Activated T-cell treated with anti-CD3 and anti-CD28 coated beads for 24 hours (primary cell): ENCODE measurements at regions not wholly inside any gene's neighbourhood (a gene's known extent, or its start where the extent isn't known, plus 50 kb on each side); places are given as distances from the start of the nearest gene placed in this dataset.
"Not testable (repeated sequence)": the region's sequence is repeated elsewhere in the genome, so short reads cannot be mapped to it uniquely, and the experiment has no call there.

ENCODE experiments used
- DNase-seq: peaks from one replicate; pipeline ENCODE4 v3.0.0-alpha.2; 2020; ENCODE audit warnings: low read depth

DNA sequence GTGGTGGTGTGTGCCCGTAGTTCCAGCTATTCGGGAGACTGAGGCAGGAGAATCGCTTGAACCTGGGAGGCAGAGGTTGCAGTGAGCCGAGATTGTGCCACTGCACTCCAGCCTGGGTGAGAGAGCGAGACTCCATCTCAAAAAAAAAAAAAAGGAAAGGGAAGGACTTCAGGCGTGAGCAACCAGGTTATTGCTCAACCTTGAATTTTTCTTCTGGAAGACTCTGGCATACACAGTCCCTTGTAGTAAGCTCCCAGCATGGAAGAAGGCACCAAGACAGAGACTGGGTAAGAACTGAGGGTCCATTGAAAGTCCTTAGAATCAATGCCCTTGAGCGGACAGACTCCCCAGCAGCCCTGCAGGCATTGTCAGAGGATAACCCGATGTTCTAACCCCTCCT, 75.0 kb downstream of the C9orf50 start:
- DNase-seq = not testable (repeated sequence)

DNA sequence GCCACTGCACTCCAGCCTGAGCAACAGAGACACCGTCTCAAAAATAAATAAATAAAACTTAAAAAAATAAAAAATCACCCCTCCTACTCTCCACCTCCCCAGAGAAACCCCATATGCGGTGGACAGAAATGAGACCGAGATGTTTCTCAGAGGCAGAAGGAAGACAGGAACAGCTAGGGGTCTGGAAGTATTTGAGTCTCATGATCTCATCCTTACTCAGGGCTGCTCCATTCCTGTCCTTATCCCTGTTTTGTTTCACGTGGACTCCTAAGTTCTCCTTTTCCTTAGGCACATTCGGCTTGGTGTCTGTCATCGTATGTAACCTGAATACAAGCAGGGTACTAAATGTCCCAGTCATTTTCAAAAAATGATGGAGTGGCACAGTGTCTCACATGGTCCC, 76.1 kb downstream of the C9orf50 start:
- DNase-seq = no peak

DNA sequence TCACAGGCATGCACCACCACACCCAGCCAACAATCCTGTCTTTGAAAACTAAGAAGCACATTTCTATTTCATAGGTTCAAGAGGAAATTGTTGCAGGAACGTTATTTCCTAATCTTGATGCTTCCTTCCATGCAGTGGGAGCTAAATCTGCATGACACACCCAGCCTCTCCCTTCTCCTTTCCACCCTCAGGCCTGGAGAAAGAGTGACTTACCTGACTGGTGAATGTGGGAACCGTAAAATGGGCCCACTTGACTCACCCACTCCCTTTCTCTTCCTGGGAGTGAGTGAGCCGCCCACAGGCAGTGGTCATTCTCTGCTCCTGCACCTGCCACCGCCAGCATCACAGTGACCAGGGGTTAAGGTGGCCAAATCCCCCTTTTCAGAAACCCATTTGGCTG, 78.2 kb downstream of the C9orf50 start:
- no peak for DNase-seq

DNA sequence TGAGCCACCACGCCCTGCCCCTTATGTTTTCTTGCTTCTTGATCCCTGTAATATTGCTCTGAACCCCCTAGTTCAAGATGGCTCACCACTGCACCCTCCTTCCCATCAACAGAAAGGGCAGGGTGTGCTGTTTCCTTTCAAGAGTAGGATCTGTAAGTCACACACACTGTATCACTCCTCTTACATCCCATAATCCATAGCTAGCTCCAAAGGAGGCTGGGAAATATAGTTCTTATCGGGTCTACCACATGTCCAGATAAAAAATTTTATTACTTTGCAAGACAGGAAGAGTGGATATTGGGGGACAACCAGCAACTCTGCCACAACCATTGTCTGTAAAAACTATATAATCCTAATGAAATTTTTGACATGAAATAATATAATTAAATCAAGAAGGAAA, 79.6 kb downstream of the C9orf50 start:
- DNase-seq = no peak

DNA sequence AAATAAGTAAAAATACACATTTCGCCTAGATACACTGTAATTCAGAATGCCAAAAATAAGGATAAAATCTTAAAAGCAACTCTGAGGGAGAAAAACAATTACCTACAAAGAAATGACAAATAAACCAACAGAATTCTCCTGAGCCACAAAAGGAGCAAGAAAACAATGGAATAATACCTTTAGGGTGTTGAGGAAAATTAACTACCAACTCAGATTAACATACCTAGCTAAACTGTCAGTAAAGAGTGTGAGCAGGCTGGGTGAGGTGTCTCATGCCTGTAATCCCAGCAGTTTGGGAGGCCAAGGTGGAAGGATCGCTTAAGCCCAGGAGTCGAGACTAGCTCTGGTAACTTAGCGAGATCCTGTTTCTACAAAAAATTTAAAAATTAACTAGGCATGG, 81.5 kb downstream of the C9orf50 start:
- DNase-seq = no peak

DNA sequence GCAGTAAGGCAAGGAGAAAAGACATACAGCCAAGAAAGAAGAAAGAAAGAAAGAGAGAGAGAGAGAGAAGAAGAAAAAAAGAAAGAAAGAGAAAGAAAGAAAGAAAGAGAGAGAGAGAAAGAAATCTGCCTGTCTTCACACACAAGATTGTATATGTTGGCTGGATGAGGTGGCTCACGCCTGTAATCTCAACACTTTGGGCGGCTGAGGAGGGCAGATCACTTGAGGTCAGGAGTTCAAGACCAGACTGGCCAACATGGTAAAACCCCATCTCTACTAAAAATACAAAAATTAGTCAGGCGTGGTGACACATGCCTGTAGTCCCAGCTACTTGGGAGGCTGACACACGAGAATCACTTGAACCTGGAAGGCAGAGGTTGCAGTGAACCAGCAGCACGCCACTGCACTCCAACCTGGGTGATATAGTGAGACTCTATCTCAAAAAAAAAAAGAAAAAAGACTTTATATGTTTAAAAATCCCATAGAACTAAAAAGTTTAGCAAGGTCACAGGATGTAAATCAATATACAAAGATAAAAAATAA, 89.0 kb downstream of the C9orf50 start:
- DNase-seq = not testable (repeated sequence)

- DNase-seq = not testable (repeated sequence)
Observed at GRCh38 chr9:129527955-129528354, 92.9 kb downstream of the C9orf50 start.

DNA sequence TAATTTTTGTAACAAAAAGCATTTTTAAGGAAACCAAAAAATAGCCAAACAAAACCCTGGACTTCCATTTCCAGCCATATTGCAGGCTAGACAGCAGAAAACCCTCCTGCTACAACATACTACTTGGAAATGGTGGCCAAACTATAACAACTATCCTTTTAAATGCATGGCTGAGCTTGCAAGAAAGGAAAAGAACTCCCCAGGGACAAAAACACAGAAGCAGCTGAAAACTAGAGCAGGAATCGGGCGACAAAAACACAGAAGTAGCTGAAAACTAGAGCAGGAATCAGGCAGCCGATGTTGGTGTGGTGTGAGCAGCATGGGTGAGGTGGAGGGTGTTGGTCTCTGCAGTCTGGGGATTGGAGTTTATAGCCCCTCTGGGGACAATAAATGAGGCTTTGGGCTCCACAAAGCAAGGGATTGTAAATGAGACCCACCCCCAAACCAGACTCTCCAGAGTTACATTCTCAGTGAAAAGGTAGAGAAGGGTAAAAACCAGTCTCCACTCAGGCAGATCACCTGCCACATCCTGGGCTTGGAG, 95.2 kb downstream of the C9orf50 start:
- no peak for DNase-seq

GRCh38 chr9:129524582-129525270, 96.2 kb downstream of the C9orf50 start:
- no peak for DNase-seq

- no peak for DNase-seq
Observed at GRCh38 chr9:129523943-129524581, 96.8 kb downstream of the C9orf50 start.

DNA sequence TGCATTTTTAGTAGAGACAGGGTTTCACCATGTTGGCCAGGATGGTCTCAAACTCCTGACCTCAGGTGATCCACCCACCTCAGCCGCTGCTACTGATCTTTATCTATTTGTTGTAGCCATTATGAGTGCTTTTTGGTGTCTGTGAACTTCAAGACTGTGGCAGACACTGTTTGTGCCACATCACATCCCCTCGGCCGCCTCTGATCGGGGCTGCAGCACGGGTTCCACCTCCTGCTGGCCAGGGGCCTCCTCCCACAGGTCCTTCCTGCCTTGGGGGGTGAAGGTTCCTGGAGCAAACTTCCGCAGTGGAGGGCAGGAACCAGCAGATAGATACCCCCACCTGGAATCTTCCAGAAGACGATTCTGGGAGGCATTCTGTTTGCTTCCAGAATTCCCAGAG, 98.5 kb downstream of the C9orf50 start:
- DNase-seq = no peak

DNA sequence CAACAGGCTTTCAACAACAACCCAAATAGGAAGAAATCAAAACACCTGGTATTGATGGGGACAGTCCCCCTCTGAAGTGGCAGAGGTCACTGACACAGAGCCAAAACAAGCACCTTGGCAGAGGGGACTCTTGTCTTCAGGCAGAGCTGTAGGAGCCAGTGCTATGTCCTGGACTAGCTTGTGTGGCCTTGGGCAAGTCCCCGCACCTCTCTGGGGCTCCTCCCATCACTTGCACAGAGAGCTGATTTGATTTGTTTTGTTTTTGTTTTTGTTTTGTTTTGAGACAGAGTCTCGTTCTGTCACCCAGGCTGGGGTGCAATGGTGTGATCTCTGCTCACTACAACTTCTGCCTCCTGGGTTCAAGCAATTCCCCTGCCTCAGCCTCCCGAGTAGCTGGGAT, 100.8 kb downstream of the C9orf50 start:
- DNase-seq = no peak

DNA sequence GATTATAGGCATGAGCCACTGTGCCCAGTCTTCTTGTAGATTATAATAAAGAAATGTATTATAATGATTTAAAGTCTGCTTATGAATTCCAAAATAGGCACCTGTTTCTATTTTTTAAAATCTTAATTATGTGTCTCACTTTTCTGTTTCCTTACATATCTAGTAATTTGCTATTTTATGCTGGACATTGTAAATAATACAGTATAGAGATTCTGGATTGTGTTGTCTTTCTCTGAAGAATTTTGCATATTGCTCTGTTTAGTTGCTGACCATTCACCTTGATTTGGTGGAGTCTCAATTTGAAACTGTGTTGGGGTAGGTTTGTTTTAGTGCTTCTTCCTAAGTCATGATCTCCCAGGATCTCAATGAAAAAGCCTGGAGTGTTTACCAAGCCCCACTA, 102.8 kb downstream of the C9orf50 start:
- DNase-seq = no peak

DNA sequence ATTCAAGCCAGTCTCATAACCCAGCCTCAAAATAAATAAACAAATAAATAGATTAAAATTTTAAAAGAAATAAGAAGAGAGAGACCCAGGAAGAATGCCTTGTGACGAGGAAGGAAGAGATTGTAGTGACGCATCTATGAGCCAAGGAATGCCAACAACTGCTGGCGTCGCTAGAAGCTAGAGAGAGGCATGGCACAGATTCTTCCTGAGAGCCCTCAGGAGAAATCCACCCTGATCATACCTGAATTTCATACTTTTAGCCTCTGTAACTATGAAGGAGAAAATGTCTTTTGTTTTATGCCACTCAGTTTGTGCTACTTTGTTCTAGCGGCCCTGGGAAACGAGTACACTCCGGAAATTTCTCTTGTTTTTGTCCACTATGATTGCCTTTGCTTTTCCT, 103.9 kb downstream of the C9orf50 start:
- no peak for DNase-seq

GRCh38 chr9:129514891-129515290, 106.0 kb downstream of the C9orf50 start:
- no peak for DNase-seq

- DNase-seq = no peak
Observed at GRCh38 chr9:129514497-129514867, 106.4 kb downstream of the C9orf50 start.

GRCh38 chr9:129513856-129514496, 106.9 kb downstream of the C9orf50 start:
- DNase-seq = no peak

DNA sequence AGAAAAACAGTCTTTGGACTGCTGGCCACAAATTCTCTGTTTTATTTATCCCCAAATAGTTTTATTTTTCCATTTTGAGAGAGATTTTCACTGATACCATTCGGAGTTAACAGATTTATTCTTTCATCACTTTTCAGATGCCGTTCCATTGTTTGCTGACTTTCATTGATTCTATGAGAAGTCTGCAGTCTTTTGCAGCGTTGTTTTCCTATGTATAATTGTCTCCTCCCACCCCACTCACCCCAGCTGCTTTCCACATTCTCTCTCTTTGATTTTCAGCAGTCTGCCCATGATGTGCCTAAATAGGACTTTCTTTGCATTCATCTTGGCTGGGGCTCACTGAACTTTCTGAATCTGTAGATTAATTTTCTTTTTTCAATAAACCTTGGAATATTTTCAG, 107.6 kb downstream of the C9orf50 start:
- DNase-seq = no peak

DNA sequence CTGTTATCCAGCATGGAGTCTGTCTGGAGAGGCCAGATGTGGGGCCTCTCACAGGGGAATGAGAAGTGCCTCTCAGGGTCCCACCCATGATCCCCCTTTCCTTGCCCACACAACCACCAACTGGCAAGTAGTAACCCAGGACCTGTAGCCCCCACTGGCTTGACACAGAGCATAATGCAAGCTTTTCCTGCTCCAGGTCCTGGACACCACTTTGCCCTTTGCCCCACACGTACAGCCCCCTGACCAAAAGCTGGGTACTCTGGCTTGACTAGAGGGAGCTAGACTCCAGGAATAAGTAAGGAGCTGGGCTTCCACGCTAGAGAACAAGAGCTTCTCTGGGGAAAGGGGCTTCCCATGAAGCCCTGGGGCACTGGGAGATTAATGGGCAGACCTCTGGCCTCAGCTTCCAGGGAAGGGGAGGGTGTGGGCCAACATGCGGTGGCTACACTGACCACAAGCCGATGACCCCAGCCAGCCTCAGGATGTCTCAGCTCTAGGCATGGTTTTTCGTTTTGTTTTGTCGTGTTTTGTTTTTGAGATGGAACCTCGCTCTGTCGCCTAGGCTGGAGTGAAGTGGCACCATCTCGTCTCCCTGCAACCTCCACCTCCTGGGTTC, 109.5 kb downstream of the C9orf50 start:
- no peak for DNase-seq

- DNase-seq = no peak
Observed at GRCh38 chr9:129509533-129509928, 111.4 kb downstream of the C9orf50 start.

- DNase-seq = no peak
Observed at GRCh38 chr9:129507805-129508204, 113.1 kb downstream of the C9orf50 start.

DNA sequence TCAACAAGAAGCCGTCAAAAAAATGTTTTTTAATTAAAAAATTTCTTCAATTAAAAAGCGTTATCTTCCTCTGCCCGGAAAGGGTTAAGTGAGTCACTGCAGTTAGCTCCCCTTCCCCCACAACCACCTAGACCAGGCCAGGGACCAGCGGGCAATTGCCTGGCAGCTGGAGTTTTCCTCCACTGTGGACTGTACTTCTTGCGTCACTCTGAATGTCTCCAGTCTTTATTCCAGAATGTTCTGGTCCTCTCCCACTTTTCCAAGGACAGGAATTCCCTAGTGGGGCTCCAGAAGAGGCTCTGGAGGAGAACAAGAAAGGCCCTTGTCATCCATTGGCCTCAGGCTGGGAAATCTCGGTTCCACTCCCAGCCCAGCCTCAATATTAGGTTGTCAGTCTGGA, 114.0 kb downstream of the C9orf50 start:
- no peak for DNase-seq

- DNase-seq = no peak
Observed at GRCh38 chr9:129506041-129506440, 114.9 kb downstream of the C9orf50 start.
